MCF 10A (cell line): ENCODE measurements at regions not wholly inside any gene's neighbourhood (a gene's known extent, or its start where the extent isn't known, plus 50 kb on each side); places are given as distances from the start of the nearest gene placed in this dataset.

Source experiments
- BruUV-seq: library from RNA; stranded (reverse); fragments of 400-500 nt; replicated peaks from 2 replicates; lab custom pipeline; 2021; lab: Mats Ljungman, UMichigan
- CTCF ChIA-PET: fragments of 300-600 bp; sonication (Branson Sonifier 250); formaldehyde crosslinking; extraction: SDS; loops from one replicate; lab custom pipeline; 2021; ENCODE audit warnings: antibody characterized with exemption, inconsistent platforms; lab: Yijun Ruan, JAX
- POLR2A ChIA-PET: fragments of 300-600, 350-650 bp; sonication (Branson Sonifier 250); formaldehyde crosslinking; extraction: SDS; loops from one replicate; lab custom pipeline; 2020; ENCODE audit warnings: antibody characterized with exemption, inconsistent platforms; lab: Yijun Ruan, JAX
- DNase-seq: peaks from one replicate; pipeline ENCODE4 v3.0.0-alpha.2; 2018; ENCODE audit not compliant: unreplicated experiment
- H3K27ac Mint-ChIP-seq: one replicate; pipeline ENCODE4 v1.8.0; 2022; ENCODE audit warnings: mild to moderate bottlenecking, low read depth, mixed read lengths; ENCODE audit not compliant: unreplicated experiment
- H3K27me3 Mint-ChIP-seq: one replicate; pipeline ENCODE4 v1.8.0; 2022; ENCODE audit warnings: mixed read lengths; ENCODE audit not compliant: insufficient read depth, unreplicated experiment
- H3K36me3 Mint-ChIP-seq: one replicate; pipeline ENCODE4 v1.8.0; 2022; ENCODE audit warnings: mild to moderate bottlenecking, moderate library complexity, mixed read lengths; ENCODE audit not compliant: insufficient read depth, unreplicated experiment
- H3K4me1 Mint-ChIP-seq: one replicate; pipeline ENCODE4 v1.8.0; 2022; ENCODE audit warnings: mixed read lengths; ENCODE audit not compliant: insufficient read depth, unreplicated experiment
- H3K4me3 Mint-ChIP-seq: one replicate; pipeline ENCODE4 v1.8.0; 2022; ENCODE audit warnings: mild to moderate bottlenecking, moderate library complexity, mixed read lengths; ENCODE audit not compliant: unreplicated experiment
- H3K9me3 Mint-ChIP-seq: one replicate; pipeline ENCODE4 v1.8.0; 2022; ENCODE audit warnings: mixed read lengths; ENCODE audit not compliant: unreplicated experiment
- CTCF ChIP-seq: fragments of 200-600 bp; IDR thresholded peaks from one replicate; pipeline ENCODE4 v1.8.0; 2022; ENCODE audit warnings: antibody characterized with exemption, mild to moderate bottlenecking; ENCODE audit not compliant: unreplicated experiment
- intact Hi-C: fragments of 100-400 bp; cut with micrococcal nuclease; formaldehyde crosslinking; loops from 2 replicates; pipeline ENCODE4 v1.14.1; 2022

- H3K4me3 Mint-ChIP-seq, result no peak overlapping the region
- no peak for TF ChIP-seq CTCF
- intact Hi-C loops, result no loop called here
- H3K36me3 Mint-ChIP-seq, result no peaks in the 10 kb centered on the region
- H3K27me3 Mint-ChIP-seq, result no peaks in the 10 kb centered on the region
- no TSS peak for BruUV-seq
- POLR2A ChIA-PET, result no interaction called here
- H3K27ac Mint-ChIP-seq, result no peak overlapping the region
- H3K4me1 Mint-ChIP-seq, result no peaks in the 10 kb centered on the region
- DNase-seq, result no peak
- H3K9me3 Mint-ChIP-seq, result peaks cover 13% of the 10 kb centered on the region
- CTCF ChIA-PET, result no interaction called here
Observed at GRCh38 chr4:106494066-106494465, 125.5 kb upstream of the GIMD1 start.

- no peaks in the 10 kb centered on the region for H3K36me3 Mint-ChIP-seq
- TF ChIP-seq CTCF, result no peak
- H3K4me1 Mint-ChIP-seq, result no peaks in the 10 kb centered on the region
- H3K4me3 Mint-ChIP-seq, result no peak overlapping the region
- no TSS peak for BruUV-seq
- no peak overlapping the region for H3K27ac Mint-ChIP-seq
- POLR2A ChIA-PET, result no interaction called here
- CTCF ChIA-PET, result interaction anchor here (0.7 kb wide), 1 partner anchor 270 kb away, joined by 3 read pairs; no protein-coding TSS in a partner anchor
- H3K9me3 Mint-ChIP-seq, result peaks cover 8% of the 10 kb centered on the region
- no peaks in the 10 kb centered on the region for H3K27me3 Mint-ChIP-seq
- no peak for DNase-seq
- intact Hi-C loops, result no loop called here
Observed at GRCh38 chr4:106493086-106493485, 124.5 kb upstream of the GIMD1 start.

- no peaks in the 10 kb centered on the region for H3K9me3 Mint-ChIP-seq
- H3K27ac Mint-ChIP-seq, result no peak overlapping the region
- ChIA-PET CTCF (interaction anchor here (0.6 to 1.1 kb wide), 2 partner anchors 14 to 322 kb away, joined by 3 read pairs; no protein-coding TSS in a partner anchor), POLR2A (no interaction called here)
- no peak for DNase-seq
- no peak overlapping the region for H3K4me3 Mint-ChIP-seq
- no peaks in the 10 kb centered on the region for H3K36me3 Mint-ChIP-seq
- TF ChIP-seq CTCF, result no peak
- H3K27me3 Mint-ChIP-seq, result no peaks in the 10 kb centered on the region
- H3K4me1 Mint-ChIP-seq, result no peaks in the 10 kb centered on the region
- intact Hi-C loops, result no loop called here
- BruUV-seq, result no TSS peak
Observed at GRCh38 chr4:106486533-106486932, 118.0 kb upstream of the GIMD1 start.

GRCh38 chr4:106481801-106482200 lies 113.2 kb upstream of the GIMD1 start:
- no peak for TF ChIP-seq CTCF
- no peak for DNase-seq
- Mint-ChIP-seq H3K27me3 (no peaks in the 10 kb centered on the region), H3K9me3 (no peaks in the 10 kb centered on the region), H3K27ac (no peak overlapping the region), H3K4me3 (no peak overlapping the region), H3K4me1 (no peaks in the 10 kb centered on the region), H3K36me3 (no peaks in the 10 kb centered on the region)
- intact Hi-C loops, result no loop called here
- ChIA-PET POLR2A (no interaction called here), CTCF (interaction anchor here (0.5 to 0.7 kb wide), 2 partner anchors 112 to 302 kb away, joined by 3 to 7 read pairs; no protein-coding TSS in a partner anchor)
- no TSS peak for BruUV-seq
